SKM-1 treated with dmso at 0.1 percent for 144 hours (cell line): ENCODE measurements at regions not wholly inside any gene's neighbourhood (a gene's known extent, or its start where the extent isn't known, plus 50 kb on each side); places are given as distances from the start of the nearest gene placed in this dataset.
"Not testable (repeated sequence)": the region's sequence is repeated elsewhere in the genome, so short reads cannot be mapped to it uniquely, and the experiment has no call there.

Source experiments
- DNase-seq: peaks from one replicate; lab custom pipeline; 2025; ENCODE audit not compliant: unreplicated experiment; lab: John Stamatoyannopoulos, UW

DNA sequence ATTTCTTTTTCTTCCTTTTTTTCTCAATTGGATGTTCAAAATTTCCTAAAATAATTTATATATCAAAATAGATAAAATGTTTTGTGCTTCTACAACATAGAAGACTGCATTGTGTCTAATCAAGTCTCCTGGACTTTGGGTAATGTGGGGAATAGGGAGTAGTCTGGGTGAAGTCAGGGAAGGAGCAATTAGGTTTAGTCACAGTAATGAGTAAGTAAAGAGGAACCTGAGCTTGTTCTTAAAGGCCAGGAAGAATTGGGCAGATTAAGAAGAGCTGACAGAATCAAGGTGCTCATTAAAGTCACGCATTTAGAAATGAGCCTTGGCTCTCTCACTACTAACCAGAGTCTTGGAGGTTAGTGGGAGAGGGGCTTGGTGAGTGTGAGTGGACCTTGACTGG, 233.3 kb upstream of the SSTR1 start:
- no peak for DNase-seq

- DNase-seq = no peak
Observed at GRCh38 chr14:37977481-37977880, 230.2 kb upstream of the SSTR1 start.

DNA sequence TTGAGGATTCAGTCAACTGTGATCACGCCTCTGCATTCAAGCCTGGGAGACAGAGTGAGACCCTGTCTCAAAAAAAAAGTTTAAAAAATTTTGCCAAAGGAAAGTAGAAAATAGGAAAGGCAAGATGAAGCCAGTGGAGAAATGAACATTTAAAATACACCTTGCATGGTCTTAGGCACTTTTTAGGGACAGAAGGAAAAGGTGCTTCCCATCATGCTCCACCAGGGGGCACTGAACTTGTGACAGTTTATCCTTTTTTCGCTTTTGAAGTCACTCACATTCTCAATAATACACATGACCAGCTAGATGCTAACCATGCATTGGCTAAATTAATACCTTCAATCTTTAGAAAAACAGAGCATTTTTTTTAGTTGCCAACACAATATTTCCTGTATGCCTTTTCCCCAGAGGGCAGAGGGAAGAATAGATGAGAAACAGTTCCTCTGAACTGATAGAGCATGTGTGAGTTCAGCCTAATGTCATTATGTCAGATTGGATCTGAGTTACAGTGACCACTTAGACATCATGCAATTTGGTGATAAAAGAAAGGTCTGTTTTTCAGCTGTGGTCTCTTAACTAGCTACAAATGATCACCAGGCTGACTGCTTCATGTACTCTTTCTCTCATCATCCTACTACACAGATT, 221.8 kb upstream of the SSTR1 start:
- peak; percentile 32 for DNase-seq

- no peak for DNase-seq
Observed at GRCh38 chr14:37988472-37988871, 219.2 kb upstream of the SSTR1 start.

- DNase-seq = no peak
Observed at GRCh38 chr14:37991027-37991426, 216.7 kb upstream of the SSTR1 start.

GRCh38 chr14:37992499-37992898, 215.2 kb upstream of the SSTR1 start:
- DNase-seq = no peak

- no peak for DNase-seq
Observed at GRCh38 chr14:37994846-37995372, 212.8 kb upstream of the SSTR1 start.

DNA sequence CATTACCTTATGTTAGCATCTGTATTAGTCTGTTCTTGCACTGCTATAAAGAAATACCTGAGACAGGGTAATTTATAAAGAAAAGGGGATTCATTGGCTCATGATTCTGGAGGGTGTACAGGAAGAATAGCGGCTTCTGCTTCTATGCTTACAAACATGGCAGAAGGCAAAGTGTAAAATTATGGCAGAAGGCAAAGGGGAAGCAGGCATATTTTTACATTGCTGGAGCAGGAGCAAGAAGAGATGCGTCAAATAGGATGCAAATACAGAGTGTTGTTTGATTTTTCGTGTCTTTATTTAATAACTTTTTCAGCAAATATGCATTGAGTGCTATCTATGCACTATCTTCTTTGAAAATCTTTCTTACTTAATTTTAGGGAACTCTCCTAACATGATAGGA, 210.7 kb upstream of the SSTR1 start:
- no peak for DNase-seq

- DNase-seq = no peak
Observed at GRCh38 chr14:38000340-38000739, 207.4 kb upstream of the SSTR1 start.

DNA sequence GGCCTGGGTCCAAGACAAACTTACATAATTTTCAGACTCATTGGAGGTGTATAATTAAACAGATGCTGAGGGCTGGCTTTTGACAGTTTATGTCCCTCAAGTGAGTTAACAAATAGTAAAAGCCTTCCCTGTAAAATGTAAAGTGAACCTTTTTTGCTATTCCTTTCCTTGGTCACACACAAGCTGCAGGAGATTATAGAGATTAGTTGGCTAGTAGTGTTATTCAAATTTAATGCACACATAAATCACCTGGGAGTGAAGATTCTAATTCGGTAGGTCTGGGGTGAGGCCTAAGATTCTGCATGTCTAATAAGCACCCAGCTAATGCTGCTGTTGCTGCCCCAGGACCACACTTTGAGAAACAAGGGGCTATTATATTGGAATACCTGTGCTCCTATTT, 206.2 kb upstream of the SSTR1 start:
- no peak for DNase-seq

GRCh38 chr14:38003746-38004609, 203.7 kb upstream of the SSTR1 start:
- no peak for DNase-seq

DNA sequence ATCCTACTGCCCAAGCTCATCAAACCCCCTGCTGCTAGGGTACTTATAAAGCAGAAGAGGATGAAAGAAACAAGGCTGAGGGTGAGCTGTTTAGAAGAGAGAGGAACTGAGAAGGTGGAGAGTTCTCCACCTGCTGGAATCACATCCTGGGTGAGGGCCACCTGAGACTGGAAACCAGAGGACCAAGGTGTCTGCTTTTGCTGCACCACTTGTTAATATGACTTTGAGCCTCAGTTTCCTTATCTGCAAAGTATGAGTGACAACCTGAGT, 203.2 kb upstream of the SSTR1 start:
- DNase-seq = no peak

DNA sequence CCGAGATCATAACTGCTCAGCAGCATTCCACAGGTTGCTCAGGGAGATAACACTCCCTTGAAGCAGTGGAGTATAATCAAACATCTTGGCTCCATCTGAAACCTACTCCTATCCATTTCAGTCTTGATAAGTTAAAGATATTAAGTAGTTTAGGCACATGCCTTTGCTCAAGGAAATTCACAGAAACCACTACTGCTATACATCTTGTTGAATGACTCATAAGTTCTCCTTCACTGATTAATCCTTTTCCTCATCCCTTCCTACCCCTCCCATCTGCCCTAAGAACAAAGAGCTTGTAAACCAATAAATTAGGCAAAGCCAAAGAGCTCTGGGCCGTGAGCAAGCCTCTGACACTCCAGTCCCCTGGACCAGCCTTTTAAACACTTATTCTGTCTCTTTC, 196.5 kb upstream of the SSTR1 start:
- not testable (repeated sequence) for DNase-seq

- DNase-seq = no peak
Observed at GRCh38 chr14:38012056-38012455, 195.6 kb upstream of the SSTR1 start.

DNA sequence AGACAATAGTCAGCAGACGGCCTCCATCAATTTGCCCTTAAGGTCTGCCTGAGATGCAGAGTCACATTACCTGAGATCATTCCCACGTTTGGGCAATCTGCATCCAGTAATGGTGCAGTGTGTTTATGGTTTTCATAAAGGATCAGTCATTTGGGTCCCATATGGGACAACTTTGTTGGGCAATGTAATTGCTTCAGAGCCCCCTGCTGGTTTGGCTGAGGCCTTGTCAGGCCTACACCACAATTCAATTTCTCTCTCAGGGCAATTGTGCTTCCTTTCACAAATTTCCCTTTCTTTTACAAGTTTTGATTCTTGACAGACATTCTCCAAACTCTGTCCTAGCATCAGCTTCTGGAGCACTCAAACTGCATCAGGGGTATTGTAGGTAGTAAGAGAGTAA, 191.2 kb upstream of the SSTR1 start:
- no peak for DNase-seq

GRCh38 chr14:38021861-38022260, 185.8 kb upstream of the SSTR1 start:
- no peak for DNase-seq

GRCh38 chr14:38022775-38023174, 184.9 kb upstream of the SSTR1 start:
- no peak for DNase-seq

DNA sequence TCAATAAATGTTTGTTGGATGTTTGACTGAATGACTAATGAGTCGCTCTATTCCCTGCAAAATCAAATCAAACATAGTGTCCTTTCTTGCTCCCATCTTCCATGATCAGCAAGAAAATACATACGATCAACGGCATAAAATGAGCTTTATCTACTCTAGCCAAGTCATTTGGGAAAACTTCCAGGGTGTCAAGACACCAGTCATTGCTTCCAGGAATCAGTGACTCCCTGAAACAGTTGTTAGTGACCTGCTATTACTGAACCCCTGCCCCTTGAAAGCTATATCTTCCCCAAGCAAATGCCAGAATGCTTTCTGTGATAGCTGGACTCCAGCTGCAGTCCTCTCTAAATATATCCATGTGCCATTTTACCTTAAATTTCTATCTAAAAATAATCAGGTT, 169.5 kb upstream of the SSTR1 start:
- DNase-seq = no peak

- DNase-seq = no peak
Observed at GRCh38 chr14:38038986-38039385, 168.7 kb upstream of the SSTR1 start.

DNA sequence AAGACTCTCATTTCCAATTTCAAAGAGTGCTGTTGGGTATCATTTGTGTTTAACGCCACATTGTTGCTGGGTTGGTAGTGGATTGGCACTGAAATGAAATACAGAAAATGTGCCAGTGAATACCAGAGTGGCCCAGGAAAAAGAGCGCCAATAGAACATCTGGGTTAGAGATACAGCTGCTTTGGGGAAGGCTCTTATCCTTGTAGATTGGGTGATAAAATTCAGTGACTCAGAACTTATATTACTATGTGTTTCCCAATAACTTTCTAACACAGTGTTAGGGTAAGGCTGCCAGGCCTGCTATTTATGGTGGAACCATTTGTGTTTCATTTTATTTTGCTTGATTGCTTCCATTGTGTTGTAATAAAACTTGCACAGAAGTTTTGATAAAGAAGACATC, 168.2 kb upstream of the SSTR1 start:
- DNase-seq = no peak

DNA sequence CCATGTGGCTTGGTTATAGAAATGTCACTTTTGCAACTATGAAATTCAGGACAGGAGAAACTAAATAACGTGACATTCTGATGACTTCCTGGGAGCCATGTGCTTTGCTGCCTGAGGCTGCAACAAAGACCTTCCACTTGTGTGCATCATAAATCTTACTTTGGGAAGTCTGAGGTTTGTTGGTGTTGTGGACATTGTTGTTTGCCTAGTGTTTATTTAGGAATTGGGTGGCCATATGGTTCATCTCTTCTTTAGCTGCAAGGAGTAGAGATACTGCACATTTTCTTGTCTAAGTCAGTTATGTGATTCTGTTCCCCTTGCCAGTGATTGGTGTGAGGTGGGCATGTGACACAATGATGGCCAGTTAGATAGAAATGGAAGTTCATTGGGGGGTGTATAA, 167.3 kb upstream of the SSTR1 start:
- DNase-seq = no peak

GRCh38 chr14:38042322-38042721, 165.4 kb upstream of the SSTR1 start:
- DNase-seq = no peak

GRCh38 chr14:38044710-38045109, 163.0 kb upstream of the SSTR1 start:
- no peak for DNase-seq
